Epithelial cell of proximal tubule (primary cell): ENCODE measurements at regions not wholly inside any gene's neighbourhood (a gene's known extent, or its start where the extent isn't known, plus 50 kb on each side); places are given as distances from the start of the nearest gene placed in this dataset.
"Not testable (repeated sequence)": the region's sequence is repeated elsewhere in the genome, so short reads cannot be mapped to it uniquely, and the experiment has no call there.

Source experiments
- DNase-seq: peaks from one replicate; pipeline ENCODE4 v3.0.0-alpha.2; 2011; ENCODE audit warnings: low read depth
- H3K4me3 ChIP-seq: 2 replicates; pipeline ENCODE4 v1.5.1; 2011; ENCODE audit warnings: low read depth, mild to moderate bottlenecking, low read length
- CTCF ChIP-seq: conservative IDR thresholded peaks from 2 replicates; pipeline ENCODE4 v1.5.1; 2012; ENCODE audit warnings: low read depth, mild to moderate bottlenecking, low read length

- no peak overlapping the region for H3K4me3 ChIP-seq
- no peak for TF ChIP-seq CTCF
- DNase-seq: no peak
Observed at GRCh38 chr13:42492372-42492920, 81.5 kb upstream of the TNFSF11 start.

GRCh38 chr13:42494157-42494556 lies 79.8 kb upstream of the TNFSF11 start:
- no peak for TF ChIP-seq CTCF
- no peak overlapping the region for H3K4me3 ChIP-seq
- no peak for DNase-seq

GRCh38 chr13:42495255-42495654 lies 78.7 kb upstream of the TNFSF11 start:
- TF ChIP-seq CTCF: no peak
- DNase-seq: no peak
- H3K4me3 ChIP-seq: no peak overlapping the region

GRCh38 chr13:42495751-42496150 lies 78.2 kb upstream of the TNFSF11 start:
- no peak for DNase-seq
- TF ChIP-seq CTCF: no peak
- H3K4me3 ChIP-seq: no peak overlapping the region

GRCh38 chr13:42496926-42497554 lies 76.9 kb upstream of the TNFSF11 start:
- DNase-seq, H3K4me3 ChIP-seq: not testable (repeated sequence)

- no peak overlapping the region for H3K4me3 ChIP-seq
- DNase-seq: peak; percentile 51
- TF ChIP-seq CTCF: no peak
Observed at GRCh38 chr13:42497798-42498197, 76.2 kb upstream of the TNFSF11 start.

GRCh38 chr13:42498521-42498920 lies 75.4 kb upstream of the TNFSF11 start:
- no peak overlapping the region for H3K4me3 ChIP-seq
- no peak for TF ChIP-seq CTCF
- DNase-seq: no peak
